NCI-H2029 (cell line): ENCODE measurements at regions not wholly inside any gene's neighbourhood (a gene's known extent, or its start where the extent isn't known, plus 50 kb on each side); places are given as distances from the start of the nearest gene placed in this dataset.

Experiments used
- DNase-seq: peaks from one replicate; lab custom pipeline; 2025; lab: John Stamatoyannopoulos, UW

GRCh38 chr15:67991706-67992105 is 62.4 kb upstream of the PIAS1 start:
- DNase-seq = no peak

GRCh38 chr15:67992411-67992810 is 61.7 kb upstream of the PIAS1 start:
- DNase-seq = no peak

GRCh38 chr15:67992834-67993233 is 61.3 kb upstream of the PIAS1 start:
- no peak for DNase-seq

GRCh38 chr15:67997996-67998395 is 56.1 kb upstream of the PIAS1 start:
- no peak for DNase-seq

GRCh38 chr15:67998599-67999133 is 55.4 kb upstream of the PIAS1 start:
- no peak for DNase-seq

GRCh38 chr15:67999320-68000100 is 54.6 kb upstream of the PIAS1 start:
- DNase-seq = no peak

GRCh38 chr15:68000754-68001153 is 53.4 kb upstream of the PIAS1 start:
- DNase-seq = no peak

- no peak for DNase-seq
Observed at GRCh38 chr15:68001811-68002210, 52.3 kb upstream of the PIAS1 start.

GRCh38 chr15:68003297-68003696 is 50.8 kb upstream of the PIAS1 start:
- no peak for DNase-seq
